Cardiac septum (tissue), 1 donor: ENCODE measurements at regions not wholly inside any gene's neighbourhood (a gene's known extent, or its start where the extent isn't known, plus 50 kb on each side); places are given as distances from the start of the nearest gene placed in this dataset.

ENCODE experiments used
- DNase-seq: peaks from one replicate; pipeline ENCODE4 v3.0.0-alpha.2; 2020; ENCODE audit warnings: low spot score
- intact Hi-C: fragments of 100-400 bp; cut with DNase I; formaldehyde crosslinking; loops from one replicate; pipeline ENCODE4 v1.14.0; 2022
- donor health status: DM: no; HTN: no; CAD: no.

DNA sequence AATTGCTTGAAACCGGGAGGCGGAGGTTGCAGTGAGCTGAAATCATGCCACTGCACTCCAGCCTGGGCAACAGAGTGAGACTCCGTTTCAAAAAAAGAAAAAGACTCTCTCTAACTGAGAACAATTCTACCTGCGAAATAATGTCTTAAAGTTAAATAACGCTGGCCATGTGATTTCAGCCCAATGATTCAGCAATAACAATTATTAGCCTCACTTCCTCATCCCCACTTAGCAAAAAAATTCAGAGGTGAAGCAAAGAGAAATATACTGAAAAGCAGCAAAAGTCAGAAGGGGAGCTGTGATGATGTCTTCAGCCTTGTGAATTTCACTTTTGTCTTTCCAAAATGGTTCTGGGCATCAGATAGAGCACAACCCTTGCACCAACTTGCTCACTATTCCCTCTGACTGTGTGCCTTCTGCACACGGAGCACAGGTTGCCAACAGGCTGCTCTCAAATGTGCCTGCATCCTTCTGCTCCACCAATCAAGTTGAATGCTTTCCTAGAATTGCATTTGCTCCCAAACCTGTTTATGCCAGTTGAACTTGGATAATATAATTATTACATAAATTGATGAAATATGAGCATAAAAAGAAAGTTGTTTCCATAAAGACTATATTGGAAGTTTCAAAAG is 79.8 kb upstream of the IPO9 start:
- DNase-seq, result no peak
- intact Hi-C loops, result no loop called here

DNA sequence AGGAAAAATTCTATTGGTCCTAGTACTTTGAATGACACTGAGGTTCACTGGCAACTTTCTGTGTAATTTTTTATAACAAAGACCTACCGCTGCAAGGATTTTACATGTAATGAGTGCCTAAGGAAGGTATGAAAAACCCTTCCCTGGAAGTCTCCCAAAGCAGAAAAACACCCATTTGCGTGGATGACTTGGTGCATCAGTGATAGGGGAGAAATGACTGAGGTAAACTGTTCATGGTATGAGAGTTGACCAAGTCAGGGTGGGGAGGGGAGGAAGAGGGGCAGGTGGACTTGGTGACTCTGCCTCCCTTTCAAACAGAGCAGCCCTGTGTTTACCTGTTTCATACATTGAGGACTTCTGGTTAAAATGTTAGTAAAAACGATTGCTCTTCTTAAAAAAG is 78.8 kb upstream of the IPO9 start:
- DNase-seq, result no peak
- intact Hi-C loops, result no loop called here

DNA sequence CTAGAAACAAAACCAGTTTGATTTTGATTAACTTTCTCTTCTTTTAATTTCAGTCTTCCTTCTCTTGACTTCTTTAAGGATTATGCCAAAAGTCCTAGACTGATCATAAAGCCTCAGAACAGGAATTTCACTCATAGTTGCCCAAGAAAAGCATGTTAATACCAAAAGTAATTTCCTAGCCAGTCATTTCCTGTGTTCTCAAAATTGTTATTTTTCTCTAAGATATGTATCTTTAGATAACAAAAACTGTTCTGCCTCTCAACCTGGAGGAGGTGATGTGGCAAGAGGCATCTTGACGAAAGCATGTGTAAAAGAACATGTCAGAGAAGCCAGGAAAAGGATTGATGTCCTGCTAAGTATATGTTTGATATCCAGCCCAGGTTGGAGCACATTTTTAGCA is 78.0 kb upstream of the IPO9 start:
- intact Hi-C loops, result no loop called here
- no peak for DNase-seq

GRCh38 chr1:201751872-201752271 is 77.1 kb upstream of the IPO9 start:
- DNase-seq, result no peak
- intact Hi-C loops, result no loop called here

GRCh38 chr1:201752333-201752732 is 76.6 kb upstream of the IPO9 start:
- intact Hi-C loops, result no loop called here
- no peak for DNase-seq

GRCh38 chr1:201753492-201753891 is 75.5 kb upstream of the IPO9 start:
- no peak for DNase-seq
- intact Hi-C loops, result no loop called here

- no peak for DNase-seq
- intact Hi-C loops, result no loop called here
Measured at GRCh38 chr1:201754353-201754752, 74.6 kb upstream of the IPO9 start.

DNA sequence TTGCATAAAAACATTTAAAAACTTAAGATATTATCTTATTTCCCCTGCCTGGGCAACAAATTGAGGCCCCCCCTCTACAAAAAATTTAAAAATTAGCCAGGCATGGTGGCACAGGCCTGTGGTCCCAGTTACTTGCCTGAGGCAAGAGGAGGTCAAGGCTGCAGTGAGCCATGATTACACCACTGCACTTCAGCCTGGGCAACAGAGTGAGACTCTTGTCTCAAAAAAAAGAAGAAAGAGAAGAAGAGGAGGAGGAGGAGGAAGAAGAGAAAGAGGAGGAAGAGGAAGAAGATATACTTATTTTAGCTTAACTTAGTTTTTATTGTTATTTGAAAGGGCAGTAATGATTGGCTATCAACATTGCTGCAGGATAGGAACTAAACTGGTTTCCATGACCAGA is 73.8 kb upstream of the IPO9 start:
- DNase-seq, result no peak
- intact Hi-C loops, result no loop called here

- intact Hi-C loops, result no loop called here
- no peak for DNase-seq
Measured at GRCh38 chr1:201756406-201756805, 72.6 kb upstream of the IPO9 start.

DNA sequence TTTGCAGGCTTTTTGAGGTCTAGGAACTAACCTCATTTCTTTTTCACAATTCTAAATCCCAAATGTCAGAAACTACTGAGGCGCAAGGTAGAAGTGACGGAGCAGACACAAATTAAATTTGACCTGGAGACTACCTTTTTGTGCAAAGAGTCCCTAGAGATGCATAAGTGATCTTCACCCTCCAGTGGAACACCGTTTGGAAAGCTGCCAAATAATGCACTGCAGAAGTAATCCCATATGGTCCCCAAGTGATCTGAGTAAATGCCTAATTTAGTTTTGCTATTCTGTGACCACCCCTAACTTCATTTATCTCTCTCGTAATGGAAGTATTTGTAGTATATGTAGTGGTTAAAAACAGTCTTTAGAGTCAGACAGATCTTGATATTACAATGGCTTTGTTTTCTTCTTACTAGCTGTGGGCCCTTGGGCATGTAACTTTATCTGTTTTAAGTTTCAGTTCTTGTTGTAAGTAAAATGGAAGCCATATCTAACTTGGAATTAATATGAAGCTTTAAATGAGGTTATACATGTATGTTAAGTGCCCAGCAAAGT is 70.4 kb upstream of the IPO9 start:
- intact Hi-C loops, result no loop called here
- no peak for DNase-seq

DNA sequence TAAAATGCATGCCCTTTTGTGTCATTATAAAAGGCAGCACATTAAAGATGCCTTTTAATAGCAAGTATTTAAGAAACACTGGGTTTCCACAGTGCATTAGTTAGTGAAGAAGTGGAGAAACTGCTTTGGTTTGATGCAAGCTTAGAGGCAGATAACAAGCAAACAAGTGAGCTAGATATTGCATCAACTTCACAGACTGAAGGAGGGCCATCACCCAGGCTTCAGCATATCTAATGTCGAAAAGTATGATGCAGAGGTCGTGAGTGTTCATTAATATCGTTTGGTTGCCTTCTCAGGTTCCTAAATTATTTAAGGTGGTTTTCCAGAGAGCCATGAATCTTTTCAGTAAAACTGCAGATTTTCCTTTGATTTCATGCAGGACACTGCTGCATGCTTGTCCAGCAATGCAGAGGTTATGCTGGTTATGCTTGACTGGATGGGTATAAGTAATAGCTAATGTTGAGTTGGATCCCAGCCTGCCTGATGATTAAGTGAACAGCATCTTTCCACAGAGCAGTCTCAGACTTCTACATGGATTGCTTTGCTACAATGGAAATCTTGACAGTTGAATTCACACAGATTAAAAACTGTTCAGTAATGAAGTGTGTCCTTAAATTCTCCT is 69.7 kb upstream of the IPO9 start:
- no peak for DNase-seq
- intact Hi-C loops, result no loop called here

DNA sequence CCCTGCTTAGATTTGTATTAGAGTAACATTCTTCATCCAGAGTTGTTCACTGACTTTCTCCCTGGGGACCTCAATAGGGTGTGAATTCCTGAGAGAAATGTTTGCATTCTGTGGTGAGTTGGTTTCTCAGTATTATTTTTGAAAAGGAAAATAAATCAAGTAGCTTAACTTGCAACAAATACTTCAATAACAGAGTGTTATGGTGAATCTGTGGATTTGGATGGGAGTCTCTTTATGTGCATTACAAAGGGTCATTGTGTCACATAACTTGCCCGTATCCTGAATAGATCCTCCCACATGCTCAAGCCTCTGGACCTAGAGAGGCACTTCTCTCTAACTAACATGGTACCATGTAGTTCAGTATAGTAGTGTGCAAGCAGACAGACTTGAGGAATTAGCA is 68.4 kb upstream of the IPO9 start:
- intact Hi-C loops, result no loop called here
- DNase-seq, result no peak

DNA sequence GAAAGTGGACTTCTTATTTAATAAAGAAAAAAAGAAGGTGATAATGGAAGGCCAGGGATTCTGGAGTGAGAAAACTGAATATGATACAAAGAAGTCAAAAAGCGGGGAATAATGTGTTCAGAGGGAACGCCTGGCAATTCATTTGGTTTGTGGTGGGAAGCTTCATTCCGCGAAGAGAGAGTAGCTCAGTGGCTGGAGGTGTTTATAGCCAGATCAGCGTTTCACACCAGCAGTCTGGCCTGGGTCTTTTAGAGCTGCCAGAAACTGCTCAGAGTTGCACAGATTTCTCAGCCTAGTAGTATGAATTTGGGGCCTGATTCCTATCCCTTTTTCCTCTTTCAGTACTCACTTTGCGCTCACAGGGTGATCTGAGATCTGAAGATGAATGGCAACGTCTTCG is 67.8 kb upstream of the IPO9 start:
- DNase-seq, result no peak
- intact Hi-C loops, result no loop called here

GRCh38 chr1:201761871-201762270 is 67.1 kb upstream of the IPO9 start:
- intact Hi-C loops, result no loop called here
- DNase-seq, result no peak

GRCh38 chr1:201762381-201762780 is 66.6 kb upstream of the IPO9 start:
- DNase-seq, result no peak
- intact Hi-C loops, result no loop called here

DNA sequence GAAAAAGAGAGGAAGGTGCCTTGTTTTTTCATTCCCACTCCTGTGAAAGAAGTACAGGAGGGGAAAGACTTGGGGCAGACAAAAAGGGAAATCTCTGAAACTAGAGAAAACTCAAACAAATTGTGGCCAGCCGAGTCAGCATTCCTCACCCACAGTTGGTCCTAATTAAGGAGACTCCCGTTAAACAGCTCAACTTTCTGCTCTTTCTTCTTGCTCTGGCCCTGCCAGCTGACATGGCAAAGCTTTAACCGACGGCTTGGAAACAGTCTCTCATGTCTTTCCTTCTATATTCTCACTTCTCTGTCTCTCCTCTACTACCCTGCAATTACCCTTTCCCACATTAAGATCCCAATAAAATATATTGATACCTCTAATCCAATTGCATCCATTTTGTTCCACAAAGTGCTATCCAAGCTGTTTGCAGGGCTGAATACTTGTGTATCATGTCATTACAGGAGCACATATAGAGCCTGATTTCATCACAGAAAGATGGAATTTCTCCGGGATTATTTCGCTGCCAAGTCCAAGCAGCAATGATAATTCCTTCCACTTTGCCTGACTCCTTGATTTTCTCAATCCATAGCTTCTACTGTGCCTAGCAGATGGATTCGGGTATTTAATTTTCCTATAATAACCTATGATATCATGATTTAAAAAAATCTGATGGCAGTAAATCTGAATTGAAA is 65.4 kb upstream of the IPO9 start:
- intact Hi-C loops, result no loop called here
- DNase-seq, result no peak

DNA sequence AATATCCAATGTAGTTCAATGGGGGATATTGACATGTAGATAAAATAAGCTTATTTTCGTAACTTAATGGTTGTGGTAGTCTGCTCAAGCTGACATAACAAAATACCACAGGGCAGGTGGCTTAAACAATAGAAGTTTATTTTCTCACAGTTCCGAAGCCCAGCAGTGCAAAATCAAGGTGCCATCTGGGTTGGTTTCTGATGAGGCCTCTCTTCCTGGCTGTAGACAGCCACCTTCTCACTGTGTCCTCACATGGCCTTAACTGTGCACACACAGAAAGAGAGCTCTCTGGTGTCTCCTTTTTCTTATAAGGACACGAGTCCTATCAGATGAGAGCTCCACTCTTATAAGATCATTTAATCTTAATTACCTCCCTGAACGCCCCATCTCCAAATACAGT is 64.8 kb upstream of the IPO9 start:
- DNase-seq, result no peak
- intact Hi-C loops, result no loop called here

GRCh38 chr1:201764579-201764978 is 64.4 kb upstream of the IPO9 start:
- no peak for DNase-seq
- intact Hi-C loops, result no loop called here

DNA sequence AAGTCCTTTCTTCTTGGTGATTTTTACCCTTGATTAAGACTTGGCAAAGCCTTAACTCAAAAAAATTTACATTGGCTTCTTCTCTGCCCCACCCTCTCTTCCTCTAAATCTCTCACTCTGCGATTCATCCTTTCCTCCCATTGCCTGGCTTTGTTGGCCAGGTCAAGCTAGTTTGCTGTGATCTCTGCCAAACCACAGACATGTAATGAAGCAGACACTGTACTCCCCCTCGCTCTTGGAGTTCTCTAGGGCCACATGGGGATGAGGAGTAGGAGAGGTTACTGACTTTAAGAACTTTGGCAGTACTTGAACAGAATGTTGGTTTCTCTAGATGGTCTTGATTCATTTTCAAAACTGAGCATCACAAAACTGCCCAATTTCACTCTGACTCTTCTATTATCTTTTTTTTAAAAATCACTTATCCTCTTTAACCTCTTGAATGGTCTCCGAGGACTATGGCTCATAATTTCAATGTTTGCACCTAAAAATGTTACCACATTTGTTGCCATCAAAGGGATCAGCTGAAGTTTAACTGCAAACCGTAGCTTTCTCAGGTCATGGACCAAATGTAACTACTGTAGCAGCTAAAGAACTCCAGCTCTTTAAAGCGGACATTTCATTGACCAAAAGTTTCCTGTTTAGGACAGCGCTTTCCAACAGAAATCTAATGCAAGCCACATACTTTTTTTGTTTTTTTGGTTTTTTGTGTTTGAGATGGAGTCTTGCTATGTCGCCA is 62.7 kb upstream of the IPO9 start:
- no peak for DNase-seq
- intact Hi-C loops, result no loop called here

DNA sequence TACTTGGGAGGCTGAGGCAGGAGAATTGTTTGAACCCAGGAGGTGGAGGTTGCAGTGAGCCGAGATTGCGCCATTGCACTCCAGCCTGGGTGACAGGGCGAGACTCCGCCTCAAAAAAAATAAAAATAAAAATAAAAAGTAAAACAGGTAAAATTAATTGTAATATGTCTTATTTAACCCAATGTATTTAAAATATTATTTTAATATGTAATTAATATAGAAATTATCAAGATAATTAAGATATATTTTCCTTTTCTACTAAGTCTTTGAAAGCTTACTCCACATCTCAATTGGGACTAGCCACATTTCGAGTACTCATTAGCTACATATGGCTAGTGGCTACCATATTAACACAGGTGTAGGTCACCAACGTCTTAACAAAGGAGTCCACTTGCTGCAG is 61.6 kb upstream of the IPO9 start:
- intact Hi-C loops, result no loop called here
- no peak for DNase-seq
